MCF 10A (cell line): ENCODE measurements at regions not wholly inside any gene's neighbourhood (a gene's known extent, or its start where the extent isn't known, plus 50 kb on each side); places are given as distances from the start of the nearest gene placed in this dataset.

Source experiments
- BruUV-seq: library from RNA; stranded (reverse); fragments of 400-500 nt; replicated peaks from 2 replicates; lab custom pipeline; 2021; lab: Mats Ljungman, UMichigan
- CTCF ChIA-PET: fragments of 300-600 bp; sonication (Branson Sonifier 250); formaldehyde crosslinking; extraction: SDS; loops from one replicate; lab custom pipeline; 2021; ENCODE audit warnings: antibody characterized with exemption, inconsistent platforms; lab: Yijun Ruan, JAX
- POLR2A ChIA-PET: fragments of 300-600, 350-650 bp; sonication (Branson Sonifier 250); formaldehyde crosslinking; extraction: SDS; loops from one replicate; lab custom pipeline; 2020; ENCODE audit warnings: antibody characterized with exemption, inconsistent platforms; lab: Yijun Ruan, JAX
- DNase-seq: peaks from one replicate; pipeline ENCODE4 v3.0.0-alpha.2; 2018; ENCODE audit not compliant: unreplicated experiment
- H3K27ac Mint-ChIP-seq: one replicate; pipeline ENCODE4 v1.8.0; 2022; ENCODE audit warnings: mild to moderate bottlenecking, low read depth, mixed read lengths; ENCODE audit not compliant: unreplicated experiment
- H3K27me3 Mint-ChIP-seq: one replicate; pipeline ENCODE4 v1.8.0; 2022; ENCODE audit warnings: mixed read lengths; ENCODE audit not compliant: insufficient read depth, unreplicated experiment
- H3K36me3 Mint-ChIP-seq: one replicate; pipeline ENCODE4 v1.8.0; 2022; ENCODE audit warnings: mild to moderate bottlenecking, moderate library complexity, mixed read lengths; ENCODE audit not compliant: insufficient read depth, unreplicated experiment
- H3K4me1 Mint-ChIP-seq: one replicate; pipeline ENCODE4 v1.8.0; 2022; ENCODE audit warnings: mixed read lengths; ENCODE audit not compliant: insufficient read depth, unreplicated experiment
- H3K4me3 Mint-ChIP-seq: one replicate; pipeline ENCODE4 v1.8.0; 2022; ENCODE audit warnings: mild to moderate bottlenecking, moderate library complexity, mixed read lengths; ENCODE audit not compliant: unreplicated experiment
- H3K9me3 Mint-ChIP-seq: one replicate; pipeline ENCODE4 v1.8.0; 2022; ENCODE audit warnings: mixed read lengths; ENCODE audit not compliant: unreplicated experiment
- intact Hi-C: fragments of 100-400 bp; cut with micrococcal nuclease; formaldehyde crosslinking; loops from 2 replicates; pipeline ENCODE4 v1.14.1; 2022
- TF ChIP-seq, protein P1 (sequence below): fragments of 200-600 bp; IDR thresholded peaks from one replicate; pipeline ENCODE4 v1.8.0; 2022; ENCODE audit warnings: antibody characterized with exemption, mild to moderate bottlenecking; ENCODE audit not compliant: unreplicated experiment

DNA sequence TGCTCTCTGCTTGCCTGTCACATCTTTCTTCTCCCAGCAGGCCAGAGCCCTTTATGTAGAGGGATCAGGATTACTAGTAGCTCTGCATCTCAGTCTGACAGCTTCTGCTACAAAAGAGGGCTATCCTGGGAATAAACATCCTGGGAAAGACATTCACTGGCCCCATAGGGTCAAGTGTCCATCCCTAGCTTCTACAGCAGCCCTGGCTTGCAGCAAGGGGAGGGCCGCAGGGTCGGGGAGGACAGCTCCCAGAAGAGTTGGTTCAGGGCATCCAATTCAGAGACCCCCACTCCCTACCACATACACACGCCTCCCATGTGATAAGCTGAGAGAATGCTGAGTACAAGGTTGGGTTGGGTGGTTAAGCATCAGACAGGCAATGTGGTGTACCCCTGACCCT, 154.1 kb upstream of the PDE10A start:
- ChIA-PET CTCF (no interaction called here), POLR2A (no interaction called here)
- Mint-ChIP-seq H3K4me1 (no peaks in the 10 kb centered on the region), H3K36me3 (no peaks in the 10 kb centered on the region), H3K4me3 (no peak overlapping the region), H3K27ac (no peak overlapping the region), H3K27me3 (peaks cover 18% of the 10 kb centered on the region), H3K9me3 (no peaks in the 10 kb centered on the region)
- intact Hi-C loops = no loop called here
- TF ChIP-seq, protein P1, sequence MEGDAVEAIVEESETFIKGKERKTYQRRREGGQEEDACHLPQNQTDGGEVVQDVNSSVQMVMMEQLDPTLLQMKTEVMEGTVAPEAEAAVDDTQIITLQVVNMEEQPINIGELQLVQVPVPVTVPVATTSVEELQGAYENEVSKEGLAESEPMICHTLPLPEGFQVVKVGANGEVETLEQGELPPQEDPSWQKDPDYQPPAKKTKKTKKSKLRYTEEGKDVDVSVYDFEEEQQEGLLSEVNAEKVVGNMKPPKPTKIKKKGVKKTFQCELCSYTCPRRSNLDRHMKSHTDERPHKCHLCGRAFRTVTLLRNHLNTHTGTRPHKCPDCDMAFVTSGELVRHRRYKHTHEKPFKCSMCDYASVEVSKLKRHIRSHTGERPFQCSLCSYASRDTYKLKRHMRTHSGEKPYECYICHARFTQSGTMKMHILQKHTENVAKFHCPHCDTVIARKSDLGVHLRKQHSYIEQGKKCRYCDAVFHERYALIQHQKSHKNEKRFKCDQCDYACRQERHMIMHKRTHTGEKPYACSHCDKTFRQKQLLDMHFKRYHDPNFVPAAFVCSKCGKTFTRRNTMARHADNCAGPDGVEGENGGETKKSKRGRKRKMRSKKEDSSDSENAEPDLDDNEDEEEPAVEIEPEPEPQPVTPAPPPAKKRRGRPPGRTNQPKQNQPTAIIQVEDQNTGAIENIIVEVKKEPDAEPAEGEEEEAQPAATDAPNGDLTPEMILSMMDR = no peak
- no TSS peak for BruUV-seq
- DNase-seq = no peak

DNA sequence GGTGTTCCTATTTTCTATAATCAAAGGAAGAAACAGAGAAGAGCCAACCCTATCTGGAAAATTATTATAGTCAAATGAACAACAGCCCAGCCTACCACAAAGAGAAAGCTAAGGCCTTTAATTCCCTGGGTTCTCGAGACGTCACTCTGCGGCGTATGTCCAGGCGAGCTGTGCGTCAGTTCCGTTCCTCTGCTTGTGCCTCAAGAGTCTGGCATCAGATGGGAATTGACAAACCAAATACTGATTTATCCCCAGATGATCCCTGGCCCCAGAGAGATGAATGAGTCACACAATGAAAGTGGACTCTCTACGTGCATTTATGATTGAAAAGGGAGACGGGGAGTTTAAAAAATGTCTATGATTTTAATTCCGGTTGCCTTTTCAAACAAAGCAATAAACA, 151.6 kb upstream of the PDE10A start:
- BruUV-seq = no TSS peak
- Mint-ChIP-seq H3K36me3 (no peaks in the 10 kb centered on the region), H3K4me1 (no peaks in the 10 kb centered on the region), H3K9me3 (peaks cover 8% of the 10 kb centered on the region), H3K27me3 (peaks cover 16% of the 10 kb centered on the region), H3K4me3 (no peak overlapping the region), H3K27ac (no peak overlapping the region)
- TF ChIP-seq, protein P1 = no peak
- DNase-seq = no peak
- ChIA-PET POLR2A (no interaction called here), CTCF (no interaction called here)
- intact Hi-C loops = no loop called here

DNA sequence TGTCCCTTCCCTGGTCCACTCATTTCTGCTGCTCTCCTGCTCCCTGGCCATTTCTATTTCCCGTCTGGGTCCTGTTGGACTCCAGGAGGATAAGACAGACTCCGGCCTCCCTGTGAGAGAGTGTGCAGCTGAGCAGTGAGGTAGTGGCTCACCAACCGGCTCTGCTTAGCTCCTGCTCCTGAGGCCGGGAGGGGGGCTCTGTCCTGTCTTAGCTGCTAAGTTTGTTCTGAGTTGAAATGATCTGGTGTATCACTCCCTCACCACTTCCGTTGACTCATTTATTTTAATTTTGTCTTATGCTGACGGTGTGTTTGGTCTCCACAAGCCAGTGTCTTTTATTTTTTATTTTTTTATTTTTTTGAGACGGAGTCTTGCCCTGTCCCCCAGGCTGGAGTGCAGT, 148.5 kb upstream of the PDE10A start:
- intact Hi-C loops = no loop called here
- DNase-seq = no peak
- H3K27me3 Mint-ChIP-seq = no peaks in the 10 kb centered on the region
- no peaks in the 10 kb centered on the region for H3K36me3 Mint-ChIP-seq
- H3K4me3 Mint-ChIP-seq = no peak overlapping the region
- peaks cover 8% of the 10 kb centered on the region for H3K9me3 Mint-ChIP-seq
- no peak overlapping the region for H3K27ac Mint-ChIP-seq
- CTCF ChIA-PET = interaction anchor here (0.8 kb wide), 1 partner anchor 373 kb away, joined by 3 read pairs; no protein-coding TSS in a partner anchor
- POLR2A ChIA-PET = no interaction called here
- TF ChIP-seq, protein P1 = no peak
- BruUV-seq = no TSS peak
- H3K4me1 Mint-ChIP-seq = no peaks in the 10 kb centered on the region

DNA sequence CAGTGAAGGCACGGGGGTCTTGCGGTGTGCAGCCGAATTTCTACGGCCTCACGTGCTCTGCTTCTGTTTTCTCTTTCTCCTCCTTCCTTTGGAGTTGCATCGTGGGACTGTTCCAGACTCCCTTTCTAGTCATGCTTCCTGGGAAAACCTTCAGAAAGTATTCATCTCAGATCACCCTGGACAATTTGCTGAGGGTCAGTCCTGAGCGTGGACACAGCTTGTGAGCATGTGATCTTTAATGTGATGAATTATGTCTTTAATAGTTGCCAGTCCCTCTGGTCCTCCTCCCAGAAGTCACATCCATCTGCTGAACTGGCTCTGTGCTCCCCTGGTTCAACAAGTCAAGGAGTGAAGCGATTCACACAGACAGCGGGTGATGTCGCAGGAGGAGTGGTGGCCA, 145.0 kb upstream of the PDE10A start:
- Mint-ChIP-seq H3K4me1 (no peaks in the 10 kb centered on the region), H3K27ac (no peak overlapping the region), H3K27me3 (no peaks in the 10 kb centered on the region), H3K9me3 (peaks cover 8% of the 10 kb centered on the region), H3K4me3 (no peak overlapping the region), H3K36me3 (no peaks in the 10 kb centered on the region)
- no peak for DNase-seq
- TF ChIP-seq, protein P1 = no peak
- intact Hi-C loops = no loop called here
- no TSS peak for BruUV-seq
- POLR2A ChIA-PET = no interaction called here
- CTCF ChIA-PET = no interaction called here
